HL-60 (cell line): ENCODE measurements at regions not wholly inside any gene's neighbourhood (a gene's known extent, or its start where the extent isn't known, plus 50 kb on each side); places are given as distances from the start of the nearest gene placed in this dataset.

Experiments used
- CTCF ChIP-seq: IDR thresholded peaks from one replicate; pipeline ENCODE4 v1.5.1; 2011; ENCODE audit warnings: low read length, control low read depth, inconsistent platforms; ENCODE audit not compliant: insufficient read depth
- GABPA ChIP-seq: IDR thresholded peaks from 2 replicates; pipeline ENCODE4 v1.6.1; 2012; ENCODE audit warnings: low read depth
- POLR2AphosphoS5 ChIP-seq: IDR thresholded peaks from 2 replicates; pipeline ENCODE4 v1.6.1; 2012; ENCODE audit warnings: low read depth
- TF ChIP-seq, protein P1 (sequence below): IDR thresholded peaks from 2 replicates; pipeline ENCODE4 v1.6.1; 2012; ENCODE audit warnings: low read depth; ENCODE audit not compliant: insufficient replicate concordance

GRCh38 chr18:57984490-57985115 lies 59.4 kb upstream of the NEDD4L start:
- TF ChIP-seq CTCF (no peak), POLR2AphosphoS5 (no peak), GABPA (no peak)
- TF ChIP-seq, protein P1, sequence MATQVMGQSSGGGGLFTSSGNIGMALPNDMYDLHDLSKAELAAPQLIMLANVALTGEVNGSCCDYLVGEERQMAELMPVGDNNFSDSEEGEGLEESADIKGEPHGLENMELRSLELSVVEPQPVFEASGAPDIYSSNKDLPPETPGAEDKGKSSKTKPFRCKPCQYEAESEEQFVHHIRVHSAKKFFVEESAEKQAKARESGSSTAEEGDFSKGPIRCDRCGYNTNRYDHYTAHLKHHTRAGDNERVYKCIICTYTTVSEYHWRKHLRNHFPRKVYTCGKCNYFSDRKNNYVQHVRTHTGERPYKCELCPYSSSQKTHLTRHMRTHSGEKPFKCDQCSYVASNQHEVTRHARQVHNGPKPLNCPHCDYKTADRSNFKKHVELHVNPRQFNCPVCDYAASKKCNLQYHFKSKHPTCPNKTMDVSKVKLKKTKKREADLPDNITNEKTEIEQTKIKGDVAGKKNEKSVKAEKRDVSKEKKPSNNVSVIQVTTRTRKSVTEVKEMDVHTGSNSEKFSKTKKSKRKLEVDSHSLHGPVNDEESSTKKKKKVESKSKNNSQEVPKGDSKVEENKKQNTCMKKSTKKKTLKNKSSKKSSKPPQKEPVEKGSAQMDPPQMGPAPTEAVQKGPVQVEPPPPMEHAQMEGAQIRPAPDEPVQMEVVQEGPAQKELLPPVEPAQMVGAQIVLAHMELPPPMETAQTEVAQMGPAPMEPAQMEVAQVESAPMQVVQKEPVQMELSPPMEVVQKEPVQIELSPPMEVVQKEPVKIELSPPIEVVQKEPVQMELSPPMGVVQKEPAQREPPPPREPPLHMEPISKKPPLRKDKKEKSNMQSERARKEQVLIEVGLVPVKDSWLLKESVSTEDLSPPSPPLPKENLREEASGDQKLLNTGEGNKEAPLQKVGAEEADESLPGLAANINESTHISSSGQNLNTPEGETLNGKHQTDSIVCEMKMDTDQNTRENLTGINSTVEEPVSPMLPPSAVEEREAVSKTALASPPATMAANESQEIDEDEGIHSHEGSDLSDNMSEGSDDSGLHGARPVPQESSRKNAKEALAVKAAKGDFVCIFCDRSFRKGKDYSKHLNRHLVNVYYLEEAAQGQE, result no peak
